Heart right ventricle (tissue), 16 donors: ENCODE measurements at regions not wholly inside any gene's neighbourhood (a gene's known extent, or its start where the extent isn't known, plus 50 kb on each side); places are given as distances from the start of the nearest gene placed in this dataset.

Experiments used
- ATAC-seq, 8 donors: fragments of 200-7000 bp; cut with Tn5 transposase; one replicate each; pipeline ENCODE4 v1.9.1; 2020; ENCODE audit warnings: mild to moderate bottlenecking in 8 of 8, moderate library complexity in 8 of 8, moderate number of reproducible peaks in 1 of 8
- DNase-seq, 2 donors: peaks; one replicate each; pipeline ENCODE4 v3.0.0-alpha.2; 2020
- H3K27ac ChIP-seq, 10 donors: fragments of 200-600 bp; sonication (generic) in 2 of 10; one replicate each; pipeline versions ENCODE4 v1.5.0 to v1.8.0; 2020 to 2022; ENCODE audit warnings: mild to moderate bottlenecking in 3 of 10
- H3K27me3 ChIP-seq, 7 donors: fragments of 200-600 bp; one replicate each; pipeline ENCODE4 v1.8.0; 2021 to 2022; ENCODE audit warnings: mild to moderate bottlenecking in 2 of 7
- H3K36me3 ChIP-seq, 9 donors: fragments of 200-600 bp; sonication (generic) in 1 of 9; one replicate each; pipeline versions ENCODE4 v1.5.0 to v1.8.0; 2020 to 2022; ENCODE audit warnings: mild to moderate bottlenecking in 2 of 9
- H3K4me1 ChIP-seq, 9 donors: fragments of 200-600 bp; sonication (generic) in 1 of 9; one replicate each; pipeline versions ENCODE4 v1.5.0 to v1.8.0; 2020 to 2022; ENCODE audit warnings: mild to moderate bottlenecking in 4 of 9
- H3K4me3 ChIP-seq, 10 donors: fragments of 200-600 bp; sonication (generic) in 2 of 10; one replicate each; pipeline versions ENCODE4 v1.5.0 to v1.8.0; 2020 to 2022; ENCODE audit warnings: mild to moderate bottlenecking in 7 of 10, moderate library complexity in 2 of 10
- H3K9me3 ChIP-seq, 11 donors: fragments of 200-600 bp in 10 of 11; sonication (generic) in 2 of 11; one replicate each; pipeline versions ENCODE4 v1.5.0 to v1.8.0; 2013 to 2022; ENCODE audit warnings: mild to moderate bottlenecking in 2 of 11, control low read depth in 1 of 11, moderate library complexity in 1 of 11
- WGBS, 2 donors: extraction: QIAGEN DNeasy Blood & Tissue Kit; methylation state at CpG; one replicate each; pipeline ENCODE4 v1.1.7; 2013; ENCODE audit warnings: inconsistent platforms in 1 of 2; 5-methylcytosine and 5-hydroxymethylcytosine counted together
- intact Hi-C, 10 donors: fragments of 100-400 bp; cut with DNase I; formaldehyde crosslinking; loops; one replicate each; pipeline versions ENCODE4 v1.11.1 to v1.14.2; 2022
- TF ChIP-seq, protein P1 (sequence below), 9 donors: fragments of 200-600 bp; sonication (generic) in 2 of 9; IDR thresholded peaks; one replicate each; pipeline versions ENCODE4 v1.5.0 to v1.8.0; 2021 to 2022; ENCODE audit warnings: antibody characterized with exemption in 9 of 9, mild to moderate bottlenecking in 5 of 9, moderate library complexity in 1 of 9
- donor health status: Arrhythmogenic right ventricular cardiomyopathy.
- donor health status: ischemic (EF 13 %, LVEDD 7.1; RV severe dilation, severe dysfunction).
- donor health status: healthy with polysubstance abuse.
- donor health status: DM: no; HTN: yes; CAD: no.
- donor health status: DM: no; HTN: no; CAD: no.
- donor health status: ischemic (EF 25% LVEDD 6.9; RV normal size, moderate dysfunction).
- donor health status: ischemic (EF 25% LVEDD 5.7; RV mildly dilated, moderate dysfunction).
- donor health status: healthy.
- donor health status: DM: yes; HTN: yes; CAD: no.
- donor health status: Ischemic cardiomyopathy.
- donor health status: ischemic (EF 35%, LVEDD 5.7; RV mildly dilated, moderate dysfunction).
- donor health status: nonischemic (EF 11% LVEDD 7.7; RV severe dilation, severe dysfunction).
- donor health status: DM: yes; HTN: yes; CAD: no.
- donor health status: PGD.
- donor health status: ischemic (EF 29% LVEDD 5.4; RV normal size, mild dysfunction).
- donor health status: nonischemic (EF 23%, LVEDD 6.1; RV moderate dilation, normal function).

DNA sequence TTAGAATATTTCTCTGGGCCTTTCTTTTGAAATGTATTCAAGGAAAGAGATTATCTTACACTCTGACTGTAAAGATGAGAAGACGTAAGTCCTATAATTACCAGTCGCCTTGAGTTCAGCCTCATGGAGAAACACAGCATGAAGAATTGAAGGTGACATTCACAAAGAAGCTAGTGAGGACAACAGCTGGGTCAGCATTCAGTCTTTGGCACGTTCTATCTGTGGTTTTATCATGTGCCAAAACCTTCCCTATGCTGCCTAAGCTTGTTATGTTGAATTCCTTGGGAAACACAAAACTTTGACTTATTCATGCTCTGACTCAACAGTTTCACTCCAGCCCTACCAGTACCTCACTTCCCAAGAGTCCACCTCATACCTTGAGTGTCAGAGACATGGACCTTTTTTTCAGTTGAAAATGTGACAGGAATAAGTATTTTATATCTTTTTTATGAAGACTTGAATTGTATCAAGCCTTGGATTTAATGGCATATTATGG, 198.8 kb upstream of the KIRREL3 start:
- intact Hi-C loops = no loop called here
- peaks cover 0 to 5% (median 0%) of the 10 kb centered on the region in 9 donors for H3K4me1 ChIP-seq
- H3K9me3 ChIP-seq = peaks cover 0 to 19% (median 0%) of the 10 kb centered on the region in 11 donors
- H3K27me3 ChIP-seq = peaks cover 0 to 6% (median 0%) of the 10 kb centered on the region in 7 donors
- no peak for ATAC-seq
- H3K27ac ChIP-seq = no peak overlapping the region
- DNase-seq = no peak
- no peak overlapping the region for H3K4me3 ChIP-seq
- TF ChIP-seq, protein P1, sequence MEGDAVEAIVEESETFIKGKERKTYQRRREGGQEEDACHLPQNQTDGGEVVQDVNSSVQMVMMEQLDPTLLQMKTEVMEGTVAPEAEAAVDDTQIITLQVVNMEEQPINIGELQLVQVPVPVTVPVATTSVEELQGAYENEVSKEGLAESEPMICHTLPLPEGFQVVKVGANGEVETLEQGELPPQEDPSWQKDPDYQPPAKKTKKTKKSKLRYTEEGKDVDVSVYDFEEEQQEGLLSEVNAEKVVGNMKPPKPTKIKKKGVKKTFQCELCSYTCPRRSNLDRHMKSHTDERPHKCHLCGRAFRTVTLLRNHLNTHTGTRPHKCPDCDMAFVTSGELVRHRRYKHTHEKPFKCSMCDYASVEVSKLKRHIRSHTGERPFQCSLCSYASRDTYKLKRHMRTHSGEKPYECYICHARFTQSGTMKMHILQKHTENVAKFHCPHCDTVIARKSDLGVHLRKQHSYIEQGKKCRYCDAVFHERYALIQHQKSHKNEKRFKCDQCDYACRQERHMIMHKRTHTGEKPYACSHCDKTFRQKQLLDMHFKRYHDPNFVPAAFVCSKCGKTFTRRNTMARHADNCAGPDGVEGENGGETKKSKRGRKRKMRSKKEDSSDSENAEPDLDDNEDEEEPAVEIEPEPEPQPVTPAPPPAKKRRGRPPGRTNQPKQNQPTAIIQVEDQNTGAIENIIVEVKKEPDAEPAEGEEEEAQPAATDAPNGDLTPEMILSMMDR (IDR thresholded peaks at IDR 0.05) = no peak
- WGBS, 2 donors = 59 to 66% methylated on average over 3 of the region's 3 CpGs
- no peaks in the 10 kb centered on the region for H3K36me3 ChIP-seq

DNA sequence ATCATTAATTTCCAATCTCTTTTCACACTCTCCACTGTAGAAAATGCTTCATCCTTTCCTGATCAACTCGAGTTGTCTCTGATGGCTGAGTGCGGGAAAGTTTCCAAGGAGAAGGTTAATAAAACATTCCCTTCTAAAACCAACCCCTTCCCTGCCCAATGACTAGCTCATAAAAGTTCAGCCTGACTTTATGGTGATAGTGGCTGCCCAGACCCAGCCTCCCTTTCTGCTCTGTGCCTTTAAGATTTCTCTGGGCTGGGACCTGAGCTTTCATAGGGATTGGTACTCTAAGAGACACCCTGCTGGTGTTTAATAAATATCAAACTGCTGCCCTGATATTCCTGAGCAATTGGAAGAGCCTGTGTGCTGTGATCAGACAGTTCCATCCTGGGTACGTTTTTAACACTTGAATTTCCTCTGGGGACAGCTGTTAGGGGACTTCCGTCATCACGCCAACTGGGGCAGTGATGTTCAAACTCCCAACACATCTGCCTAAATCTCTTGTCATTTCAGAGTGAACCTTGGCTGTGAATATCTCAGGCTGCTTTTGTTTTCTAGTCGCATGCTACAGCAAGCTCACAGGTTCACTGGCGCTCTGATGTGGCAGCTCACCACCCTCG, 195.0 kb upstream of the KIRREL3 start:
- no peaks in the 10 kb centered on the region for H3K9me3 ChIP-seq
- DNase-seq (no peak), ATAC-seq (no peak)
- intact Hi-C loops = no loop called here
- H3K27ac ChIP-seq = no peak overlapping the region
- no peaks in the 10 kb centered on the region for H3K36me3 ChIP-seq
- H3K4me1 ChIP-seq = peaks cover 0 to 7% (median 0%) of the 10 kb centered on the region in 9 donors
- H3K27me3 ChIP-seq = peaks cover 0 to 6% (median 0%) of the 10 kb centered on the region in 7 donors
- WGBS, 2 donors = 51 to 53% methylated on average over 8 of the region's 8 CpGs
- TF ChIP-seq, protein P1 (IDR thresholded peaks at IDR 0.05) = no peak
- H3K4me3 ChIP-seq = no peak overlapping the region

DNA sequence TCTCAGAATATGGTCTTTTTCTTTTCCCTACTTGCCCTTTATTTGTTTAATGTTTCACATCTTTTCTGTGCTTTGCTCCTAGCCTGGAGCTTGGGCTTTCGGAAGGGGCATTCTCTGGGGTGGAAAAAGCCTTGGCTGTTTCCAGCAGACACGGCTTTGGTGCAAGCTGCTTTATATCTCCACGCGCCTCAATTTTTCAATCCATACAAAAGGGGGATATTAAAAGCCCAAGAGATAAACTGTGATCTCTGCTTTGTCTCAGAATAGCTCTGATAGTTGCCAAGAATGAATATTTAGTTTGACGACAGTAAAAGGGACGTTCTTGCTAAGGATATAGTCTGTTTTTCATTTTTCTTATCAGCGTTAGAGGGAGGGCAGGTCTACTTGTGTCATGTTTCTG, 194.0 kb upstream of the KIRREL3 start:
- H3K36me3 ChIP-seq = no peaks in the 10 kb centered on the region
- 17 to 19% methylated on average over 7 of the region's 7 CpGs for WGBS, 2 donors
- H3K27ac ChIP-seq = no peak overlapping the region
- TF ChIP-seq, protein P1 (IDR thresholded peaks at IDR 0.05) = no peak
- peaks cover 0 to 6% (median 0%) of the 10 kb centered on the region in 7 donors for H3K27me3 ChIP-seq
- intact Hi-C loops = no loop called here
- DNase-seq (no peak), ATAC-seq (no peak)
- no peaks in the 10 kb centered on the region for H3K9me3 ChIP-seq
- no peak overlapping the region for H3K4me3 ChIP-seq
- peaks cover 0 to 7% (median 0%) of the 10 kb centered on the region in 9 donors for H3K4me1 ChIP-seq

DNA sequence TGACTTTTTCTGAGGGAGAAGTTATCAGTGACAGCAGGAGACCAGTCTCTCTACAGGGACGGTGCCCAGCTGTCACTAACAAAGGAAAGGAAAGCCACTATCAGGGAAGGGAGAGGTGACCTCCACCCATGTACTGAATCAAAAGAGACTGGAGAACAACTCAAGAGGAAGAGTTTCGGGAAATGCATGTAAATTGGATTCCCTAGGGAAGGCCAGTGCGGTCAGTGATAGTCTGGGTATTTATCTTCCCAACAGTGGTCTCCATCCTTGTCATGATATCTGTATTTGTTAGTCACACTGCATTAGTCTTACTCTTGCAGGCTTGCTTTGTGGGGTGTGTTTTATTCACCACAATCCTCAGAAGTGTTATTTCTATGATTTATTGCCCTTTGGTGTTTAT, 193.4 kb upstream of the KIRREL3 start:
- Histone ChIP-seq H3K4me3 (no peak overlapping the region), H3K27ac (no peak overlapping the region), H3K4me1 (peaks cover 0 to 7% (median 0%) of the 10 kb centered on the region in 9 donors), H3K9me3 (no peaks in the 10 kb centered on the region), H3K36me3 (no peaks in the 10 kb centered on the region), H3K27me3 (peaks cover 0 to 6% (median 0%) of the 10 kb centered on the region in 7 donors)
- 39 to 52% methylated on average over 3 of the region's 3 CpGs for WGBS, 2 donors
- DNase-seq = no peak
- intact Hi-C loops = loop anchor here in 1 of 10 donors (2.0 kb wide), 1 partner anchor 31 kb away; no protein-coding TSS in a partner anchor
- TF ChIP-seq, protein P1 (IDR thresholded peaks at IDR 0.05) = no peak
- no peak for ATAC-seq
